ENCODE measurements at regions not wholly inside any gene's neighbourhood (a gene's known extent, or its start where the extent isn't known, plus 50 kb on each side); places are given as distances from the start of the nearest gene placed in this dataset.

DNA sequence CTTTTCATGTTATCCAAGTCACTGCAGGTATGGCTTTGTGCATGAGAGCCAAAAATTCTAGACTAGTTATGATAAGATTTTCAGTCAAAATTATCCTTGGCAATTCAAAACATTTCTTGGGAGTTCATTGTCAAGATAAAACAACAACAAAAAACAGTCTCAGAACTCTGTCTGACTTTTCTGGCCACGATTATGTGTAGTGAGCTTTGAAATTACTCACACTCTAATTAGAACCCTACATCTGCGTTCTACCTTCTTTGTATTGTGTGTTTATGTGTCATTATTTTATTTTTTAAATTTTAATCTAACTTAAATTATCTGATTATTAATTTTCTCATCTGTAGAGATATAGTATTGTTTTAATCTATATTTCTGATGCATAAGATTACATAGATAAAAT, 459.2 kb downstream of the FRK start:
- TF ChIP-seq CTCF (conservative IDR thresholded peaks at IDR 0.05; ENCODE audit: low read depth in 2 of 2) = no peak
- TF ChIP-seq EZH2phosphoT487 (IDR thresholded peaks at IDR 0.05; ENCODE audit: unreplicated experiment) = no peak
- TF ChIP-seq, protein P1, sequence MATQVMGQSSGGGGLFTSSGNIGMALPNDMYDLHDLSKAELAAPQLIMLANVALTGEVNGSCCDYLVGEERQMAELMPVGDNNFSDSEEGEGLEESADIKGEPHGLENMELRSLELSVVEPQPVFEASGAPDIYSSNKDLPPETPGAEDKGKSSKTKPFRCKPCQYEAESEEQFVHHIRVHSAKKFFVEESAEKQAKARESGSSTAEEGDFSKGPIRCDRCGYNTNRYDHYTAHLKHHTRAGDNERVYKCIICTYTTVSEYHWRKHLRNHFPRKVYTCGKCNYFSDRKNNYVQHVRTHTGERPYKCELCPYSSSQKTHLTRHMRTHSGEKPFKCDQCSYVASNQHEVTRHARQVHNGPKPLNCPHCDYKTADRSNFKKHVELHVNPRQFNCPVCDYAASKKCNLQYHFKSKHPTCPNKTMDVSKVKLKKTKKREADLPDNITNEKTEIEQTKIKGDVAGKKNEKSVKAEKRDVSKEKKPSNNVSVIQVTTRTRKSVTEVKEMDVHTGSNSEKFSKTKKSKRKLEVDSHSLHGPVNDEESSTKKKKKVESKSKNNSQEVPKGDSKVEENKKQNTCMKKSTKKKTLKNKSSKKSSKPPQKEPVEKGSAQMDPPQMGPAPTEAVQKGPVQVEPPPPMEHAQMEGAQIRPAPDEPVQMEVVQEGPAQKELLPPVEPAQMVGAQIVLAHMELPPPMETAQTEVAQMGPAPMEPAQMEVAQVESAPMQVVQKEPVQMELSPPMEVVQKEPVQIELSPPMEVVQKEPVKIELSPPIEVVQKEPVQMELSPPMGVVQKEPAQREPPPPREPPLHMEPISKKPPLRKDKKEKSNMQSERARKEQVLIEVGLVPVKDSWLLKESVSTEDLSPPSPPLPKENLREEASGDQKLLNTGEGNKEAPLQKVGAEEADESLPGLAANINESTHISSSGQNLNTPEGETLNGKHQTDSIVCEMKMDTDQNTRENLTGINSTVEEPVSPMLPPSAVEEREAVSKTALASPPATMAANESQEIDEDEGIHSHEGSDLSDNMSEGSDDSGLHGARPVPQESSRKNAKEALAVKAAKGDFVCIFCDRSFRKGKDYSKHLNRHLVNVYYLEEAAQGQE (IDR thresholded peaks at IDR 0.05; ENCODE audit: unreplicated experiment) = no peak
- no peak for TF ChIP-seq EZH2 (IDR thresholded peaks at IDR 0.05; ENCODE audit: low read depth, unreplicated experiment)
- TF ChIP-seq POLR2AphosphoS5 (IDR thresholded peaks at IDR 0.05; ENCODE audit: low read depth) = no peak
- TF ChIP-seq CREB1 (CRISPR knock-in tag; IDR thresholded peaks at IDR 0.05; ENCODE audit: low read depth) = no peak
- no peak for TF ChIP-seq ETS1 (IDR thresholded peaks at IDR 0.05)

Data from GM23338 (cell line).